Omental fat pad (tissue), 3 donors: ENCODE measurements at regions not wholly inside any gene's neighbourhood (a gene's known extent, or its start where the extent isn't known, plus 50 kb on each side); places are given as distances from the start of the nearest gene placed in this dataset.

Experiments
- ATAC-seq: fragments of 150-250 bp; one replicate; pipeline ENCODE4 v1.9.1; 2016; ENCODE audit warnings: mild to moderate bottlenecking, moderate library complexity; ENCODE audit not compliant: low FRiP score
- DNase-seq: peaks from one replicate; pipeline ENCODE4 v3.0.0-alpha.2; 2019; ENCODE audit warnings: low spot score
- CTCF ChIP-seq, 3 donors: fragments of 450-650 bp; IDR thresholded peaks; one replicate each; pipeline ENCODE4 v1.5.1; 2016 to 2017; ENCODE audit warnings: antibody characterized with exemption in 3 of 3, mild to moderate bottlenecking in 3 of 3, moderate library complexity in 2 of 3

DNA sequence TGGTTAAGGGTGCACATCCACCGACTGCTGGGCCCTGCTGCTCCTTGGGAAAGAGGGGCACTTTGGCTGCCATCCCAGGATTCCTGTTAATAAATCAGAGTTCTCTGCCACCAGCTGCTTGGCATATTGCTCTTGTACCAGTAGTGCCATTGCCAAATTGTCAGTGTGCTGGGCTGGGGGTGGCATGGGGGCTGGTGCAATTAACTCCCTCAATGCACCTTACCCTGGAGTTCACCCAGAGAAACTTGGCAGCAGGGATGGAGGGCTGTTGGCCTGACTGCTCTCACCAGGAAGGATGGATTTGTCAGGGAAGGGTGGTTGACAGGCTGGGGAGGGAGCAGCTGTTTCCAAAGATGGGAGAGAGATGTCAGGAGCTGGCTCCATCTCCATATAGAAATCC is 94.6 kb upstream of the SKOR2 start:
- no peak for TF ChIP-seq CTCF (IDR thresholded peaks at IDR 0.05)
- DNase-seq (no peak), ATAC-seq (no peak)

- no peak for TF ChIP-seq CTCF (IDR thresholded peaks at IDR 0.05)
- ATAC-seq (no peak), DNase-seq (no peak)
Measured at GRCh38 chr18:47345291-47345690, 93.8 kb upstream of the SKOR2 start.

DNA sequence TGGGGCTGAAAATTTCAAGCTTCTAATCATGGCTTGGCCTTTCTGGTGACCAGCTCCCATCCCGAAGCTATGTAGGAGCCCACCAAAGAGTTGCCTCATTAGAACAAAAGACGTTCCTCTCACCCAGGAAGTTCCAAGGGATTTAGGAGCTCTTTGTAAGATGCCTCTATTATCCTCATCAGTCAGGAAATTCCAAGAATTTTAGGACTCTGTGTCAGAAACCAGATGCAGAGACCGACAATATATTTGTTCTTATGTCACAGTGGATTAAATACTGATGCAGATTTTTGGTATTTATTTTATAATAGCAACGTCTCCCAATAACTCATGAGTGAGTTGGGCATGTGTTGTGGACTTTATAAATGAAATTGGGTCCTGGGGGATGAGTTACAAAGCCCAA is 91.8 kb upstream of the SKOR2 start:
- no peak for TF ChIP-seq CTCF (IDR thresholded peaks at IDR 0.05)
- ATAC-seq (no peak), DNase-seq (no peak)

- TF ChIP-seq CTCF (IDR thresholded peaks at IDR 0.05) = no peak
- ATAC-seq = no peak
- no peak for DNase-seq
Measured at GRCh38 chr18:47342566-47342965, 91.1 kb upstream of the SKOR2 start.

DNA sequence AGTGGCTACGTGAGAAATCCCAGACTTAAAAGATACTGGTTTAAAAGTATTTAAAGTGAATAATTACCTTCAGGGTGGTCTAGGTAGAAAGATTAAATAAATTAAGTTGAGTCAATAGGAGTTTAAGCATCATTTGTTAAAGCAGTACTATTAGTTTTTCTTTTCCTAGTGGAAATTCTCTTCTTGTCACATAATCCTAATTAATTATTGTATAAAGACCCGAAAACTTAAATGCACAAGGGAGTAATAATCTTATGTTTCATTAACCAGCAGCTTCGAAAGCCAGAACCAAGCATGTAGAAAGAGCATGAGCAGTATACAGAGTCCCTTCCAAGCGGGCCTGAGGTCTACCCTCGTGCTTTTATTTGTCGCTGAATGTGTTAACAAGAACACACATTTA is 90.2 kb upstream of the SKOR2 start:
- DNase-seq (no peak), ATAC-seq (no peak)
- TF ChIP-seq CTCF (IDR thresholded peaks at IDR 0.05) = no peak

- ATAC-seq = no peak
- DNase-seq = no peak
- no peak for TF ChIP-seq CTCF (IDR thresholded peaks at IDR 0.05)
Measured at GRCh38 chr18:47334966-47335365, 83.5 kb upstream of the SKOR2 start.

GRCh38 chr18:47333926-47334635 is 82.6 kb upstream of the SKOR2 start:
- ATAC-seq (no peak), DNase-seq (no peak)
- no peak for TF ChIP-seq CTCF (IDR thresholded peaks at IDR 0.05)
